Prostate gland (tissue), 2 donors: ENCODE measurements at regions not wholly inside any gene's neighbourhood (a gene's known extent, or its start where the extent isn't known, plus 50 kb on each side); places are given as distances from the start of the nearest gene placed in this dataset.

Experiments used
- CTCF ChIP-seq, 4 experiments: fragments of 200-600 bp in 2 of 4; fragments of 450-650 bp in 2 of 4; sonication (generic) in 2 of 4; IDR thresholded peaks; 1 replicate in 3 of 4; 2 replicates in 1 of 4; pipeline ENCODE4 v1.5.1; 2016 to 2019; ENCODE audit warnings: antibody characterized with exemption in 4 of 4, mild to moderate bottlenecking in 2 of 4, moderate library complexity in 2 of 4
- POLR2AphosphoS5 ChIP-seq: sonication (generic); formaldehyde crosslinking; IDR thresholded peaks from one replicate; pipeline ENCODE4 v1.6.1; 2017; ENCODE audit warnings: antibody characterized with exemption

GRCh38 chr16:73998707-73999106 lies 297.9 kb upstream of the PSMD7 start:
- TF ChIP-seq CTCF (IDR thresholded peaks at IDR 0.05) (no peak), POLR2AphosphoS5 (no peak)
